ENCODE measurements at regions not wholly inside any gene's neighbourhood (a gene's known extent, or its start where the extent isn't known, plus 50 kb on each side); places are given as distances from the start of the nearest gene placed in this dataset.

DNA sequence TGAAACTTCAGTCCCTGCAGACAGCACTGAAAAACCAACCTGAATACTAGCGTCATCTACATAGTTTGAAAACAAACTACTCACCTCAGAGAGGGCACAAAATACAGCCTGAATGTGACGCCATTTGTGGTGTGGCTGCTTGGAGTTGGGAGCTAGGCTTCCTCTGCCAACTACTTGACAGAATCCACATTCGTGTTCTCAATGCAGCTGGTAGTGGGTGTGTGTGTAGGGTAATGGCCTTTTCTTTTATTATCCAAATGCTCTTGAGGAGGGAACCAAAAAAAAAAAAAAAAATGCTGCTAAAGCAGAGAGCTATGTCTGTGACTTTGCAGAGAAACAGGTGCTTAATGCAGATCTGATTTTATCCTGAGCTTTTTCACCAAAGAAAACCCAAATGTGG lies 207.8 kb downstream of the OTOR start:
- Histone ChIP-seq H3K4me3 (ENCODE audit: insufficient read depth, low read depth, low read length, poor library complexity, severe bottlenecking) (no peak overlapping the region), H3K27ac (ENCODE audit: insufficient read depth, low read length, poor library complexity, severe bottlenecking) (no peak overlapping the region)

GRCh38 chr20:16965401-16965800 lies 217.2 kb downstream of the OTOR start:
- no peaks in the 10 kb centered on the region for H3K4me1 ChIP-seq (ENCODE audit: control insufficient read depth, insufficient read depth, low read length, poor library complexity, severe bottlenecking)
- no peaks in the 10 kb centered on the region for H3K27me3 ChIP-seq (replicated peaks; ENCODE audit: control insufficient read depth, insufficient read depth, low read length, poor library complexity, severe bottlenecking)
- no peaks in the 10 kb centered on the region for H3K36me3 ChIP-seq (ENCODE audit: control insufficient read depth, insufficient read depth, low read length)
- DNase-seq: no peak
- no peak overlapping the region for H3K27ac ChIP-seq (ENCODE audit: insufficient read depth, low read length, poor library complexity, severe bottlenecking)
- no peak overlapping the region for H3K4me3 ChIP-seq (ENCODE audit: insufficient read depth, low read depth, low read length, poor library complexity, severe bottlenecking)
- H3K9me3 ChIP-seq (ENCODE audit: control insufficient read depth, low read length): no peaks in the 10 kb centered on the region

More for the DNA sequence above, 207.8 kb downstream of the OTOR start:
- no peaks in the 10 kb centered on the region for H3K36me3 ChIP-seq (ENCODE audit: control insufficient read depth, insufficient read depth, low read length)
- H3K4me1 ChIP-seq (ENCODE audit: control insufficient read depth, insufficient read depth, low read length, poor library complexity, severe bottlenecking): no peaks in the 10 kb centered on the region
- H3K27me3 ChIP-seq (replicated peaks; ENCODE audit: control insufficient read depth, insufficient read depth, low read length, poor library complexity, severe bottlenecking): no peaks in the 10 kb centered on the region
- H3K9me3 ChIP-seq (ENCODE audit: control insufficient read depth, low read length): no peaks in the 10 kb centered on the region
- no peak for DNase-seq

- Histone ChIP-seq H3K36me3 (ENCODE audit: control insufficient read depth, insufficient read depth, low read length) (no peaks in the 10 kb centered on the region), H3K9me3 (ENCODE audit: control insufficient read depth, low read length) (no peaks in the 10 kb centered on the region), H3K27me3 (replicated peaks; ENCODE audit: control insufficient read depth, insufficient read depth, low read length, poor library complexity, severe bottlenecking) (no peaks in the 10 kb centered on the region), H3K27ac (ENCODE audit: insufficient read depth, low read length, poor library complexity, severe bottlenecking) (no peak overlapping the region), H3K4me1 (ENCODE audit: control insufficient read depth, insufficient read depth, low read length, poor library complexity, severe bottlenecking) (no peaks in the 10 kb centered on the region), H3K4me3 (ENCODE audit: insufficient read depth, low read depth, low read length, poor library complexity, severe bottlenecking) (no peak overlapping the region)
- no peak for DNase-seq
These were observed 218.2 kb downstream of the OTOR start for GRCh38 chr20:16966276-16966880.

GRCh38 chr20:16968099-16968498 lies 219.9 kb downstream of the OTOR start:
- Histone ChIP-seq H3K27ac (ENCODE audit: insufficient read depth, low read length, poor library complexity, severe bottlenecking) (no peak overlapping the region), H3K4me1 (ENCODE audit: control insufficient read depth, insufficient read depth, low read length, poor library complexity, severe bottlenecking) (no peaks in the 10 kb centered on the region), H3K9me3 (ENCODE audit: control insufficient read depth, low read length) (no peaks in the 10 kb centered on the region), H3K4me3 (ENCODE audit: insufficient read depth, low read depth, low read length, poor library complexity, severe bottlenecking) (no peak overlapping the region), H3K27me3 (replicated peaks; ENCODE audit: control insufficient read depth, insufficient read depth, low read length, poor library complexity, severe bottlenecking) (no peaks in the 10 kb centered on the region), H3K36me3 (ENCODE audit: control insufficient read depth, insufficient read depth, low read length) (no peaks in the 10 kb centered on the region)
- DNase-seq: no peak

DNA sequence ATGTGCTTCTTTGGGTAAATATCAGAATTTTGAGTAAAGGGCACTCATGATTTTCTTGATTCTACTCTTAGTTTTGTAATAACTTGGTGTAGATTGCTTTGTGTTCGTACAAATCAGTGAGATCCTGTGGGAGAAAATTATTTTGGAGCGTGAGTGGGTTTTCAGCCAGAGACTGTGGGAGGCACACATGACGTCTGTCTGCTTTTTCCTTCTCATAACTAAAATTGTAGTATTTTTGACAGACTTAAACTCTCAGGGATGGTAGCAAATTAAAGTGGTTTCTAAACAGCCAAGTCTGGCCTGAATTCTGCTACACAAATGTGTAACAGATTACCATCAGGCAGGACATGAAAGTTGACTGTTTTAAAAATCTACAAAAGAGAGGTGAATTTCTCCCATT lies 222.6 kb downstream of the OTOR start:
- no peaks in the 10 kb centered on the region for H3K9me3 ChIP-seq (ENCODE audit: control insufficient read depth, low read length)
- H3K27me3 ChIP-seq (replicated peaks; ENCODE audit: control insufficient read depth, insufficient read depth, low read length, poor library complexity, severe bottlenecking): no peaks in the 10 kb centered on the region
- H3K4me3 ChIP-seq (ENCODE audit: insufficient read depth, low read depth, low read length, poor library complexity, severe bottlenecking): no peak overlapping the region
- no peak overlapping the region for H3K27ac ChIP-seq (ENCODE audit: insufficient read depth, low read length, poor library complexity, severe bottlenecking)
- H3K4me1 ChIP-seq (ENCODE audit: control insufficient read depth, insufficient read depth, low read length, poor library complexity, severe bottlenecking): no peaks in the 10 kb centered on the region
- DNase-seq: no peak
- no peaks in the 10 kb centered on the region for H3K36me3 ChIP-seq (ENCODE audit: control insufficient read depth, insufficient read depth, low read length)

DNA sequence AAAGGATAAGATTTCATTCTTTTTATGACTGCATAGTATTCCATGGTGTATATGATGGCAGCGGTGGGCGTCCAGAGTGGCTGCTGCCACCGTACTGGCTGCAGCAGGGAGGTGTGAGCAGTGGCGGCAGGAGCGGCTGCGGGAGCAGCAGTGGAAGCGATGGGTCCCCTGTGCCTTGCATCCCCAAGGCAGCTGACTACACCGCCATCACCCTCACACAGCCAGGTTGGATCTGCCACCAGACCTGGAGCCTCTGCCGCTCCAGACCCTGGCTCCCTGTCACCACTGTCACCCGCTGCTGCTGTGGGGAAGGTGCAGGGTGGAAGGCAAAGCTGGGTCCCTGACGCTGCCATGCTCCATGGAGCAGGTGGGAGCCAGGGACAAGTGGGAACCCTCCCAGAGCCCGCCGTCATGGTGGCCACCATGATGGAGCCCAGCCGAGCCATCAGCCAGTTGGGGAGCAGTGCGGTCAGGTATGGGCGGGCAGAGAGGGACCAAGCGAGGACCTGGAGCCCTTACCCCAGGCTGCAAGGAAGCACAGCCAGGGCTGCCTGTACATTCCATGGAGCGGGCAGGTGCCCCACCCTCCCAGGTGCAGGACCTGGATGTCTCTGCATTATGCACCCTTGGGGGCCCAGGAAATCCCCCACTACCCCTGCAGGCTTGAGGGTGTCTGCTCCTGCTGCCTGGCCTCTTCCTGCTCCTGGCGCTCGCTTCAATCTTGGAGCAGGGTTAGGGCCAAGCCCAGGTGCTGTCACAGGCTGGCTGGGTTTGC lies 226.1 kb downstream of the OTOR start:
- no peaks in the 10 kb centered on the region for H3K36me3 ChIP-seq (ENCODE audit: control insufficient read depth, insufficient read depth, low read length)
- no peaks in the 10 kb centered on the region for H3K4me1 ChIP-seq (ENCODE audit: control insufficient read depth, insufficient read depth, low read length, poor library complexity, severe bottlenecking)
- H3K27ac ChIP-seq (ENCODE audit: insufficient read depth, low read length, poor library complexity, severe bottlenecking): no peak overlapping the region
- H3K27me3 ChIP-seq (replicated peaks; ENCODE audit: control insufficient read depth, insufficient read depth, low read length, poor library complexity, severe bottlenecking): no peaks in the 10 kb centered on the region
- DNase-seq: no peak
- H3K9me3 ChIP-seq (ENCODE audit: control insufficient read depth, low read length): no peaks in the 10 kb centered on the region
- H3K4me3 ChIP-seq (ENCODE audit: insufficient read depth, low read depth, low read length, poor library complexity, severe bottlenecking): no peak overlapping the region

GRCh38 chr20:16974855-16975162 lies 226.7 kb downstream of the OTOR start:
- no peaks in the 10 kb centered on the region for H3K36me3 ChIP-seq (ENCODE audit: control insufficient read depth, insufficient read depth, low read length)
- H3K27me3 ChIP-seq (replicated peaks; ENCODE audit: control insufficient read depth, insufficient read depth, low read length, poor library complexity, severe bottlenecking): no peaks in the 10 kb centered on the region
- no peaks in the 10 kb centered on the region for H3K9me3 ChIP-seq (ENCODE audit: control insufficient read depth, low read length)
- H3K4me1 ChIP-seq (ENCODE audit: control insufficient read depth, insufficient read depth, low read length, poor library complexity, severe bottlenecking): no peaks in the 10 kb centered on the region
- no peak for DNase-seq
- H3K4me3 ChIP-seq (ENCODE audit: insufficient read depth, low read depth, low read length, poor library complexity, severe bottlenecking): no peak overlapping the region
- no peak overlapping the region for H3K27ac ChIP-seq (ENCODE audit: insufficient read depth, low read length, poor library complexity, severe bottlenecking)

DNA sequence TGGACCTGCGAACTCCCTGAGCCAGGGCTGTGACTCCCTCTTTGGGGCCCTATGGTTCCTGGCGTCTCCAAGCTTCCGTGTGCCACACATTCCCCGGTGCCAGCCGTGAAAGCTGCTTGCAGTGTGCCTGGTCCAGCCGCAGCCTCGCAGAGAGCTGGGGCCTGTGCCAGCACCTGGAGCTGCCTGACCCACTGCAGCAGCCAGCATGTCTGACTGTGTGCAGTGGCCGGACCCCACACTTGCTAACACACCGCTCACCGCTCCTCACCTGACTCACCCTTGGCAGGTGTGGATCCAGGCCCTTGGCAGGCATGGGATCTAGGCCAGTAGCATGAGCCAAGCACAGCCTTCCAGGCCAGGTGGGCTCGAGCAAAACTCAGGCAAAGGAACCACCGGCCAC lies 227.5 kb downstream of the OTOR start:
- no peak overlapping the region for H3K27ac ChIP-seq (ENCODE audit: insufficient read depth, low read length, poor library complexity, severe bottlenecking)
- H3K9me3 ChIP-seq (ENCODE audit: control insufficient read depth, low read length): no peaks in the 10 kb centered on the region
- no peaks in the 10 kb centered on the region for H3K4me1 ChIP-seq (ENCODE audit: control insufficient read depth, insufficient read depth, low read length, poor library complexity, severe bottlenecking)
- DNase-seq: no peak
- H3K36me3 ChIP-seq (ENCODE audit: control insufficient read depth, insufficient read depth, low read length): no peaks in the 10 kb centered on the region
- no peak overlapping the region for H3K4me3 ChIP-seq (ENCODE audit: insufficient read depth, low read depth, low read length, poor library complexity, severe bottlenecking)
- H3K27me3 ChIP-seq (replicated peaks; ENCODE audit: control insufficient read depth, insufficient read depth, low read length, poor library complexity, severe bottlenecking): no peaks in the 10 kb centered on the region

DNA sequence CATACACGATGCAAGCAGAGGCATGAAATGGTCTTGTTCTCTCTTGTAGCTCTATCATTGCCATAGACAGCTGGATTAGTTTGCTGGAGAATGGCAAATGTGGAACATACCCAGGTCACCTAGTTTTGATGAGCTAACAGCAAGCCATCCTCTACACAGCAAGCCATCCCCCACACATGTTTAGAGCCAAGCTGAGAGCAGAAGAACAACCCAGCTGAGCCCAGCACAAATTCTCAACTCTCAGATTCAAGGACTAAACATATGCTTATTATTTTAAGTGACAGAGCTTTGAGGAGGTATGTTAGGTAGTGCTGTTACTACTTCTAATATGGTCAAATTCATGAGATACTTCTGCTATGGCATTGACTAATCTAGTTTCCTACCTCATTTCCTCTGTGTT lies 230.3 kb downstream of the OTOR start:
- H3K4me3 ChIP-seq (ENCODE audit: insufficient read depth, low read depth, low read length, poor library complexity, severe bottlenecking): no peak overlapping the region
- H3K27ac ChIP-seq (ENCODE audit: insufficient read depth, low read length, poor library complexity, severe bottlenecking): no peak overlapping the region
- H3K36me3 ChIP-seq (ENCODE audit: control insufficient read depth, insufficient read depth, low read length): no peaks in the 10 kb centered on the region
- H3K9me3 ChIP-seq (ENCODE audit: control insufficient read depth, low read length): no peaks in the 10 kb centered on the region
- DNase-seq: no peak
- H3K4me1 ChIP-seq (ENCODE audit: control insufficient read depth, insufficient read depth, low read length, poor library complexity, severe bottlenecking): no peaks in the 10 kb centered on the region
- H3K27me3 ChIP-seq (replicated peaks; ENCODE audit: control insufficient read depth, insufficient read depth, low read length, poor library complexity, severe bottlenecking): no peaks in the 10 kb centered on the region

DNA sequence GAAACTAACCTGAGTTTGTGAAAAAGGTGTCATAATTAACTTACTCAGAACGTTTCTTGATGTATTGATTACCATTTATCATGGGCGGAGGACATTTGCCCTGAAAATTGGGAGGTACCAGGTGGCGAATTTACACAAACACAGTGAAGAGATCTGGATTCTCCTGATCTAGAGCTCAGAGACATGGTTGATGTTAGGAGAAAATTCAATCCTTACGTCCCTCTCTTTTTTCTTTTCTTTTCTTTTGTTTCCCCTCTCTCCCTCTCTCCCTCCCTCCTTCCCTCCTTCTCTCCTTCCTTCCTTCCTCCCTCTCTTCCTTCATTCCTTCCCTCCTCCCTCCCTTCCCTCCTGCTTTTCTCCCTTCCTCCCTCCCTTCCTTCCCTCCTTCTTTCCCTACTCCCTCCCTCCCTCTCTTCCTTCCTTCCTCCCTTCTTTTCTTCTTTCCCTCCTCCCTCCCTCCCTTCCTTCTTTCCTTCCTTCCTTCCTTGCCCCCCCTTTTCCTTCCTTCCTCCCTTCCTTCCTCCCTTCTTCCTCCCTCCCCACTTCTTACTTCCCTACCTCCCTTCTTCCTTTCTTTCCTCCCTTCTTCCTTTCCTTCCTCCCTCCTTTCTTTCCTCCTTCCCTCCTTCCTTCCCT lies 234.1 kb downstream of the OTOR start:
- Histone ChIP-seq H3K36me3 (ENCODE audit: control insufficient read depth, insufficient read depth, low read length) (no peaks in the 10 kb centered on the region), H3K4me3 (ENCODE audit: insufficient read depth, low read depth, low read length, poor library complexity, severe bottlenecking) (no peak overlapping the region), H3K9me3 (ENCODE audit: control insufficient read depth, low read length) (no peaks in the 10 kb centered on the region), H3K4me1 (ENCODE audit: control insufficient read depth, insufficient read depth, low read length, poor library complexity, severe bottlenecking) (no peaks in the 10 kb centered on the region), H3K27me3 (replicated peaks; ENCODE audit: control insufficient read depth, insufficient read depth, low read length, poor library complexity, severe bottlenecking) (no peaks in the 10 kb centered on the region), H3K27ac (ENCODE audit: insufficient read depth, low read length, poor library complexity, severe bottlenecking) (no peak overlapping the region)
- no peak for DNase-seq

Measured in effector memory CD4-positive, alpha-beta T cell (primary cell).